ENCODE measurements at regions not wholly inside any gene's neighbourhood (a gene's known extent, or its start where the extent isn't known, plus 50 kb on each side); places are given as distances from the start of the nearest gene placed in this dataset.

- Histone ChIP-seq H3K79me1 (ENCODE audit: low read depth, low read length) (no peaks in the 10 kb centered on the region), H3K36me3 (ENCODE audit: control insufficient read depth in 2 of 4, insufficient read depth in 4 of 4, low read length in 3 of 4) (no peaks in the 10 kb centered on the region), H2BK12ac (ENCODE audit: low read depth, low read length) (no peak overlapping the region), H3K4me2 (ENCODE audit: insufficient read depth in 1 of 2, low read depth in 2 of 2, low read length in 2 of 2) (no peak overlapping the region), H4K91ac (replicated peaks; ENCODE audit: insufficient read length, low read length) (no peak overlapping the region), H3K23ac (ENCODE audit: insufficient read length) (no peak overlapping the region), H2BK120ac (replicated peaks; ENCODE audit: low read depth, low read length) (no peak overlapping the region), H4K8ac (ENCODE audit: extremely low read depth, insufficient read depth, low read length) (no peak overlapping the region), H3K9me3 (ENCODE audit: insufficient read depth in 2 of 2, low read depth in 1 of 2, low read length in 1 of 2) (no peaks in the 10 kb centered on the region), H2AFZ (ENCODE audit: low read length) (no peak overlapping the region), H3K4me1 (replicated peaks in 1 of 4; ENCODE audit: control insufficient read depth in 3 of 4, insufficient read depth in 4 of 4, low read length in 3 of 4) (no peaks in the 10 kb centered on the region), H3K14ac (ENCODE audit: insufficient read length) (no peak overlapping the region), H3K23me2 (ENCODE audit: low read depth, low read length) (no peaks in the 10 kb centered on the region), H2BK15ac (ENCODE audit: low read length) (no peak overlapping the region), H3K27me3 (replicated peaks in 1 of 4; ENCODE audit: control insufficient read depth in 3 of 4, extremely low read depth in 1 of 4, insufficient read depth in 3 of 4, low read length in 3 of 4) (no peaks in the 10 kb centered on the region), H3K4ac (replicated peaks; ENCODE audit: insufficient read length, low read depth, low read length) (no peak overlapping the region), H4K20me1 (replicated peaks in 1 of 2; ENCODE audit: control insufficient read depth in 1 of 2, insufficient read depth in 2 of 2, low read length in 2 of 2) (no peaks in the 10 kb centered on the region), H4K5ac (ENCODE audit: insufficient read length, low read depth, low read length) (no peak overlapping the region), H3K79me2 (ENCODE audit: control insufficient read depth in 1 of 2, insufficient read depth in 2 of 2, low read length in 2 of 2) (no peaks in the 10 kb centered on the region), H3K9ac (replicated peaks in 1 of 4; ENCODE audit: extremely low read depth in 1 of 4, low read depth in 3 of 4, low read length in 3 of 4) (no peak overlapping the region), H3K4me3 (ENCODE audit: extremely low read depth in 1 of 4, insufficient read depth in 2 of 4, low read depth in 3 of 4, low read length in 4 of 4) (no peak overlapping the region), H2BK5ac (ENCODE audit: low read depth, low read length) (no peak overlapping the region), H3K56ac (replicated peaks; ENCODE audit: insufficient read length, low read depth, low read length) (no peak overlapping the region), H2BK20ac (ENCODE audit: low read length) (no peak overlapping the region), H2AK5ac (ENCODE audit: low read depth, low read length) (no peak overlapping the region), H3K27ac (ENCODE audit: low read depth, low read length) (no peak overlapping the region), H3K18ac (ENCODE audit: extremely low read depth, low read length) (no peak overlapping the region)
- FAIRE-seq (no peak), DNase-seq (ENCODE audit: low read depth in 1 of 2, low spot score in 2 of 2) (no peak)
- WGBS, 2 experiments (ENCODE audit: extremely low coverage in 1 of 2, insufficient coverage in 1 of 2, insufficient read length in 1 of 2, insufficient replicate concordance in 2 of 2, low coverage in 1 of 2, low lambda C conversion rate in 2 of 2, missing lambda C conversion rate in 1 of 2), result 42% methylated on average over 2 of the region's 2 CpGs; no CpG with 5 or more reads in 1 of the 2 experiments
- ChIA-PET CTCF (ENCODE audit: partially characterized antibody) (interaction anchor here (1.6 kb wide), 1 partner anchor 12 kb away, joined by 3 read pairs; no protein-coding TSS in a partner anchor), POLR2A (ENCODE audit: partially characterized antibody) (no interaction called here)
- TF ChIP-seq NRF1 (IDR thresholded peaks at IDR 0.05; ENCODE audit: low read depth, low read length) (no peak), MAFK (IDR thresholded peaks at IDR 0.05; ENCODE audit: low read depth, low read length) (no peak), USF2 (IDR thresholded peaks at IDR 0.05; ENCODE audit: low read length) (no peak), TAF7 (optimal IDR thresholded peaks at IDR 0.05; ENCODE audit: borderline replicate concordance, low read depth, low read length) (no peak), SRF (IDR thresholded peaks at IDR 0.05; ENCODE audit: low read depth, low read length) (no peak), CTBP2 (IDR thresholded peaks at IDR 0.05; ENCODE audit: borderline replicate concordance, insufficient read depth, insufficient read length, low read length) (no peak), HDAC2 (IDR thresholded peaks at IDR 0.05; ENCODE audit: borderline replicate concordance in 1 of 2, low read depth in 2 of 2, low read length in 2 of 2) (no peak), RAD21 (IDR thresholded peaks at IDR 0.05 in 1 of 2, conservative IDR thresholded peaks at IDR 0.05 in 1 of 2; ENCODE audit: low read depth in 2 of 2, low read length in 2 of 2) (no peak), CTCF (IDR thresholded peaks at IDR 0.05; ENCODE audit: control extremely low read depth in 1 of 3, insufficient read depth in 1 of 3, low read depth in 1 of 3, low read length in 3 of 3) (no peak), CHD1 (IDR thresholded peaks at IDR 0.05; ENCODE audit: low read depth, low read length) (no peak)
Measured at GRCh38 chr2:2742726-2743125, 411.7 kb upstream of the MYT1L start.

Data from H1 (cell line).